ENCODE measurements at regions not wholly inside any gene's neighbourhood (a gene's known extent, or its start where the extent isn't known, plus 50 kb on each side); places are given as distances from the start of the nearest gene placed in this dataset.

DNA sequence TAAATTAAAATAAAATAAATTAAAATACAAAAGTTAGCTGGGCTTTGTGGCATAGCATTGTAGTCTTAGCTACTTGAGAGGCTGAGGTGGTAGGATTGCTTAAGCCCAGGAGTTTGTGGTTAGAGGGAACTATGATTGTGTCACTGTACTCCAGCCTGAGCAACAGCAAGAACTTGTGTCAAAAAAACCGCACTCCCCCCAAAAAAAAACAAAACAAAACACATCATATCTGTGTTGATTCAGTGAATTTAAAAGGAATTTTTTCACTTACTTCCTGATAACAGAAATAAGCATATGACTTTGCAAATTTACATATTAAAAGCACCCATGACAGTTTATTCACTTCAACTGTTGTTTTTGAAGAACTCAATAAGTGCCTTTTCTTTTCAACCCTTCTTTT lies 68.1 kb upstream of the PELI1 start:
- no peaks in the 10 kb centered on the region for H3K9me3 ChIP-seq (ENCODE audit: control insufficient read depth, low read length)
- H3K4me3 ChIP-seq (ENCODE audit: extremely low read depth, insufficient read depth, low read length, poor library complexity, severe bottlenecking), result no peak overlapping the region
- no peaks in the 10 kb centered on the region for H3K4me1 ChIP-seq (ENCODE audit: control insufficient read depth, insufficient read depth, low read length, poor library complexity, severe bottlenecking)
- no peak overlapping the region for H3K27ac ChIP-seq (ENCODE audit: low read depth, low read length, severe bottlenecking)
- no peaks in the 10 kb centered on the region for H3K36me3 ChIP-seq (ENCODE audit: control insufficient read depth, insufficient read depth, low read length)
- WGBS, 2 experiments (ENCODE audit: insufficient coverage in 2 of 2), result no CpG with 5 or more reads among the region's 1 CpG

DNA sequence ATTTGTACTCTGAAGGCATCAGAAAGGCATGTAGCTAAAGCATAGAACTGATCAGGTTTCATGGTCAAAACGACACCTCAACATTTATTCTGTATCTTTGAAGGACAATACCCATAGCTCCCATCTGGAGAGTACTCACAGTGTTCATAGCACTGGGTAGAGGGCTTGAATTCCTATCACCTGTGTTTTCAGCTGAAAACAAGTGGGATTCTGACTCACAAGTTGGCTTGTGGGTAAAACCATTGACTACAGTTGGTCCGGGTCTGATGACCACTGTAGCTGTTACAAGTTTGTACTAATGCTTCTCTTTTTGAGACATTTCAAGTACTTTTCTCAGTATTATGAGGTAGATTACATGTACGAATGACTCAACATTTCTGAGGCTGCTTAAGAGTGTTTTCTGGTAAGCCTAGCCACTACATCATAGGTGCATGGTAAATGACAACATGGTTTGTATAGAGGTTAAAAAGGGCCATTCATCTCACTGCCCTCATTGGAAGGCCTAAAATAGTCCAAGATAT lies 68.6 kb upstream of the PELI1 start:
- no peak overlapping the region for H3K27ac ChIP-seq (ENCODE audit: low read depth, low read length, severe bottlenecking)
- H3K4me3 ChIP-seq (ENCODE audit: extremely low read depth, insufficient read depth, low read length, poor library complexity, severe bottlenecking), result no peak overlapping the region
- no peaks in the 10 kb centered on the region for H3K36me3 ChIP-seq (ENCODE audit: control insufficient read depth, insufficient read depth, low read length)
- no peaks in the 10 kb centered on the region for H3K9me3 ChIP-seq (ENCODE audit: control insufficient read depth, low read length)
- 82 to 90% methylated on average over 2 of the region's 3 CpGs for WGBS, 2 experiments (ENCODE audit: insufficient coverage in 2 of 2)
- H3K4me1 ChIP-seq (ENCODE audit: control insufficient read depth, insufficient read depth, low read length, poor library complexity, severe bottlenecking), result no peaks in the 10 kb centered on the region

DNA sequence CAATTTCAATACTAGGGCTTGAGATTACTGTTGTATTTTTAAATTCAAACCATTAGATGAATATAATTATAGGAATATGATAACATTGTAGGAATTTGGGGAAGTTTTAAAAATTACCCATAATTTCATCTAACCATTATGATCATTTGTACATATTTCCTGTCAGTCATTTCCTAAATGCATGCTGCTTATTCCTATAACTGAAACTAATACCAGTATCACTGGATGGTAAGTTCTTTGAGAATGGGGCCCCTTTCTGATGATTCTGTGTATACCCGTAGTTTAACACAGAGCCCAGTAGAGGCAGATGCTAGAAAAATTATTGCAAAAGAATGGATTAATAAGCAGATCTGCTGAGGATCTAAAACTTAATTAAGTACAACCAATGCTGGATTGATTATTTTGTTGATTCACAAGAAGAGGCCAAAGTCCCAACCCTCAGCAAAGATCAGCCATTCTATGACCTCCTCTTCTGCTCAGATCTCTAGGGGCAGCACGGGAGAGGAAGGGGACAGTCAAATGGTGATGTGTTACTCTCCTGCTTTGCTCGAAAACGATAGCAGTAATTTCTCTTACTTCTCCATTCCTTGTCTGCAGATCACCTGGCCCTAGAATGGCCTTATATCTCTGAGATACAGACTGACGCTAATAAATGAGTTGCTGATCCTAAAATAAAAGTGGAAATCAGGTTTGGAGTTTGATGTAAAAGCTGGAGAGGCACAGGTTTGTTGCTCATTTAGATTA lies 69.5 kb upstream of the PELI1 start:
- H3K4me3 ChIP-seq (ENCODE audit: extremely low read depth, insufficient read depth, low read length, poor library complexity, severe bottlenecking), result no peak overlapping the region
- H3K36me3 ChIP-seq (ENCODE audit: control insufficient read depth, insufficient read depth, low read length), result no peaks in the 10 kb centered on the region
- no peaks in the 10 kb centered on the region for H3K4me1 ChIP-seq (ENCODE audit: control insufficient read depth, insufficient read depth, low read length, poor library complexity, severe bottlenecking)
- H3K9me3 ChIP-seq (ENCODE audit: control insufficient read depth, low read length), result no peaks in the 10 kb centered on the region
- no peak overlapping the region for H3K27ac ChIP-seq (ENCODE audit: low read depth, low read length, severe bottlenecking)
- WGBS, 2 experiments (ENCODE audit: insufficient coverage in 2 of 2), result 89% methylated on average over 3 of the region's 5 CpGs; no CpG with 5 or more reads in 1 of the 2 experiments

- no peaks in the 10 kb centered on the region for H3K4me1 ChIP-seq (ENCODE audit: control insufficient read depth, insufficient read depth, low read length, poor library complexity, severe bottlenecking)
- no peak overlapping the region for H3K4me3 ChIP-seq (ENCODE audit: extremely low read depth, insufficient read depth, low read length, poor library complexity, severe bottlenecking)
- 91% methylated on average over 3 of the region's 5 CpGs; no CpG with 5 or more reads in 1 of the 2 experiments for WGBS, 2 experiments (ENCODE audit: insufficient coverage in 2 of 2)
- no peaks in the 10 kb centered on the region for H3K36me3 ChIP-seq (ENCODE audit: control insufficient read depth, insufficient read depth, low read length)
- no peaks in the 10 kb centered on the region for H3K9me3 ChIP-seq (ENCODE audit: control insufficient read depth, low read length)
- H3K27ac ChIP-seq (ENCODE audit: low read depth, low read length, severe bottlenecking), result no peak overlapping the region
Observed at GRCh38 chr2:64214281-64215115, 70.3 kb upstream of the PELI1 start.

DNA sequence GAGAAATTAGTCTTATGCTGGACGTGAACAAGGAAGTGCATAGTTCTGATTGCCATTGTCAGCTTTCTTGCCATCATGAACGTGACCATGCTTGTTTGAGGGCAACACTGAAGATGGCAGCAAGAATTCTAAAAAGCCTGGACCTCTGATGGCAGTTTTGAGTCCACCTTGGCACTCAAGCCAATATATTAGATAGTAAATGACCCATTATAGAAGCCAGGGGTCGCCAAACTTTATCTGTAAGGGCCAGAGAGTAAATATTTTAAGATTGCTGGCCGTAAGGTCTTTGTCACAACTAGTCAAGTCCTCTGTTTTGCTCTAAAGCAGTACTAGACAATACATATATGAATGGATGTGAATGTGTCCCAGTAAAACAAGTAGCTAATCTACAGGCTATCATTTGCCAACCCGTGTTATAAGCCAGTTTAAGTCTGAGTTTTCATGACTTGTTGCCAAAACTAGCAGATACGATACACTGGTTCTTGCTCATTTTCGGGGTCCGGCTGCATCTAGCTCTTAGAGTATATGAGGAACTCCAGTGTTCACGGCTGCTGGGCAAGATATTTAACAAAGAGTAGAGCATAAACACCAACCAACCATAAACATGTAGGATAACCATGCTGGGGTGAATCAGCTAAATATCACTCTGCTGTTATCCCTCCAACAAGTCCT lies 73.1 kb upstream of the PELI1 start:
- Histone ChIP-seq H3K27ac (ENCODE audit: low read depth, low read length, severe bottlenecking) (no peak overlapping the region), H3K36me3 (ENCODE audit: control insufficient read depth, insufficient read depth, low read length) (no peaks in the 10 kb centered on the region), H3K4me3 (ENCODE audit: extremely low read depth, insufficient read depth, low read length, poor library complexity, severe bottlenecking) (no peak overlapping the region), H3K4me1 (ENCODE audit: control insufficient read depth, insufficient read depth, low read length, poor library complexity, severe bottlenecking) (peaks cover 4% of the 10 kb centered on the region), H3K9me3 (ENCODE audit: control insufficient read depth, low read length) (no peaks in the 10 kb centered on the region)
- WGBS, 2 experiments (ENCODE audit: insufficient coverage in 2 of 2), result 91 to 97% methylated on average over 5 to 8 of the region's 9 CpGs

DNA sequence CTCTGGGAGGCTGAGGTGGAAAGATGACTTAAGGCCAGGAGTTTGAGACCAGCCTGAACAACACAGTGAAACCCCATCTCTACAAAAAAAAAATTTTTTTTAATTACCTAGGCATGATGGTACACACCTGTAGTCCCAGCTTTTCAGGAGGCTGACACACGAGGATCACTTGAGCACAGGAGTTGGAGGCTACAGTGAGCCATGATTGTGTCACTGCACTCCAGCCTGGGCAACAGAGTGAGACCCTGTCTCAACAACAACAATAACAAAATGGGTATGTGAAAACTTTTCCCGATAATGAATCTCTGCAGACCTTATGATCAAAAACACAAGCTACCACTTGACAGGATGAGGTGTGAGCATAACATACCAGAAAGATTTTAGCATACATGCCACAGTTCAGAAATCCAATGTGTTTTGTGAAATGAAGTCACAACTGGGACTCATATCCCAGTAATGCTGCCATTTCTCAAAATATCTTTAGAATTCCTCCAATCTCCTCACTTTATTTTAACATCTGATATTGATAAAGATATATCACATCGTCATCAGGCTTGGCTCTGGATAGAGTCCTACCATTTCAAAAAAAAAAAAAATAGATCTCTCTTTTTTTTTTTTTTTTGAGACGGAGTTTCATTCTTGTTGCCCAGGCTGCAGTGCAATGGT lies 74.0 kb upstream of the PELI1 start:
- 56% methylated on average over 3 of the region's 4 CpGs; no CpG with 5 or more reads in 1 of the 2 experiments for WGBS, 2 experiments (ENCODE audit: insufficient coverage in 2 of 2)
- H3K27ac ChIP-seq (ENCODE audit: low read depth, low read length, severe bottlenecking), result no peak overlapping the region
- H3K9me3 ChIP-seq (ENCODE audit: control insufficient read depth, low read length), result no peaks in the 10 kb centered on the region
- H3K36me3 ChIP-seq (ENCODE audit: control insufficient read depth, insufficient read depth, low read length), result no peaks in the 10 kb centered on the region
- H3K4me3 ChIP-seq (ENCODE audit: extremely low read depth, insufficient read depth, low read length, poor library complexity, severe bottlenecking), result no peak overlapping the region
- H3K4me1 ChIP-seq (ENCODE audit: control insufficient read depth, insufficient read depth, low read length, poor library complexity, severe bottlenecking), result peaks cover 4% of the 10 kb centered on the region

- Histone ChIP-seq H3K36me3 (ENCODE audit: control insufficient read depth, insufficient read depth, low read length) (no peaks in the 10 kb centered on the region), H3K27ac (ENCODE audit: low read depth, low read length, severe bottlenecking) (no peak overlapping the region), H3K4me3 (ENCODE audit: extremely low read depth, insufficient read depth, low read length, poor library complexity, severe bottlenecking) (no peak overlapping the region), H3K4me1 (ENCODE audit: control insufficient read depth, insufficient read depth, low read length, poor library complexity, severe bottlenecking) (peaks cover 4% of the 10 kb centered on the region), H3K9me3 (ENCODE audit: control insufficient read depth, low read length) (no peaks in the 10 kb centered on the region)
- 83% methylated on average over 1 of the region's 2 CpGs; no CpG with 5 or more reads in 1 of the 2 experiments for WGBS, 2 experiments (ENCODE audit: insufficient coverage in 2 of 2)
Observed at GRCh38 chr2:64219149-64219548, 74.9 kb upstream of the PELI1 start.

DNA sequence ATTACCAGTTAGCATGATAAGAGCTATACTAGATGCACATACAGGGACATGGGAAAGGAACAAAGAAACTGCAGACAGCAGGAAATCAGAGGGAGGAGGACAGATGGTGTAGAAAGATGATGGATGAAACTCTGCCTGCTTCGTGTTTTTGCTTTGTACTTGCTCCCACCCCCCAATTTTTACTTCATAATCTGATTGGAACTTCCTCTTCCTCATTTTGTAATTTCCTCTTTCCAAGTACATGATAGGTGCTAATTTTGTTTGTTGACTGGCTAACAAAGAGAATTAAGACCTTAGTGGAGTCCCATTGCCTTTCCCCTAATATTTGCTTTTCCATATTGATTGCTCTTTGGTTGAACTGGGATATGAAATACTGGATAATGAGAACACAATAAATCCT lies 76.0 kb upstream of the PELI1 start:
- H3K9me3 ChIP-seq (ENCODE audit: control insufficient read depth, low read length), result no peaks in the 10 kb centered on the region
- peaks cover 5% of the 10 kb centered on the region for H3K4me1 ChIP-seq (ENCODE audit: control insufficient read depth, insufficient read depth, low read length, poor library complexity, severe bottlenecking)
- no peaks in the 10 kb centered on the region for H3K36me3 ChIP-seq (ENCODE audit: control insufficient read depth, insufficient read depth, low read length)
- WGBS, 2 experiments (ENCODE audit: insufficient coverage in 2 of 2), result no CpG with 5 or more reads among the region's 1 CpG
- no peak overlapping the region for H3K27ac ChIP-seq (ENCODE audit: low read depth, low read length, severe bottlenecking)
- H3K4me3 ChIP-seq (ENCODE audit: extremely low read depth, insufficient read depth, low read length, poor library complexity, severe bottlenecking), result no peak overlapping the region

GRCh38 chr2:64220894-64221617 lies 76.8 kb upstream of the PELI1 start:
- Histone ChIP-seq H3K36me3 (ENCODE audit: control insufficient read depth, insufficient read depth, low read length) (no peaks in the 10 kb centered on the region), H3K9me3 (ENCODE audit: control insufficient read depth, low read length) (no peaks in the 10 kb centered on the region), H3K4me1 (ENCODE audit: control insufficient read depth, insufficient read depth, low read length, poor library complexity, severe bottlenecking) (peaks cover 12% of the 10 kb centered on the region), H3K4me3 (ENCODE audit: extremely low read depth, insufficient read depth, low read length, poor library complexity, severe bottlenecking) (no peak overlapping the region), H3K27ac (ENCODE audit: low read depth, low read length, severe bottlenecking) (no peak overlapping the region)
- 72 to 80% methylated on average over 1 to 3 of the region's 4 CpGs for WGBS, 2 experiments (ENCODE audit: insufficient coverage in 2 of 2)

DNA sequence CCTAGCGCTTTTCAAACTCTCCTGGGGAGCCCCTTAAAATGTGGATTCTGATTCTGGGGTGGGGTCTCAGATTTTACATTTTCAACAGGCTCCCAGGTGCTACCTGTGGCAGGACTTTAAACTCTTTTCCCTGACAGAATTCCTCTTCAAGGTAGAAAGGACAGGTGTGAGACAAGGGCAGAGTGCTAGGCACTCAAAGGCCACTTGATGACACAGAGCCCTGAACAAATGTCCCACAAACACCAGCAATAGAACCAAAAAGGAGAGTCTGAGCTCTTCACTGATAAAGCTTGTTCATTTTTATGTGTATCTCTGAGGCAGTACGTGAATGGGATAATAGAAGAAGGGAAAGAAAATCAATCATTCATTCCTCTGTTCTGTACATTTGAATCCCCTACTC lies 77.7 kb upstream of the PELI1 start:
- WGBS, 2 experiments (ENCODE audit: insufficient coverage in 2 of 2), result 100% methylated on average over 1 of the region's 2 CpGs; no CpG with 5 or more reads in 1 of the 2 experiments
- Histone ChIP-seq H3K9me3 (ENCODE audit: control insufficient read depth, low read length) (no peaks in the 10 kb centered on the region), H3K4me1 (ENCODE audit: control insufficient read depth, insufficient read depth, low read length, poor library complexity, severe bottlenecking) (peaks cover 12% of the 10 kb centered on the region), H3K36me3 (ENCODE audit: control insufficient read depth, insufficient read depth, low read length) (no peaks in the 10 kb centered on the region), H3K27ac (ENCODE audit: low read depth, low read length, severe bottlenecking) (no peak overlapping the region), H3K4me3 (ENCODE audit: extremely low read depth, insufficient read depth, low read length, poor library complexity, severe bottlenecking) (no peak overlapping the region)
